Naive B cell (primary cell): ENCODE measurements at regions not wholly inside any gene's neighbourhood (a gene's known extent, or its start where the extent isn't known, plus 50 kb on each side); places are given as distances from the start of the nearest gene placed in this dataset.
"Not testable (repeated sequence)": the region's sequence is repeated elsewhere in the genome, so short reads cannot be mapped to it uniquely, and the experiment has no call there.

Source experiments
- ATAC-seq, 2 donors: fragments of 150-1000 bp; cut with Tn5 transposase; 2 replicates each; pipeline ENCODE4 v1.10.0; 2021; ENCODE audit warnings: low read depth in 2 of 2, mild to moderate bottlenecking in 2 of 2, moderate library complexity in 2 of 2
- DNase-seq: peaks from one replicate; pipeline ENCODE4 v3.0.0; 2022
- H3K27ac Mint-ChIP-seq, 6 donors: one replicate each; pipeline ENCODE4 v1.8.0; 2020 to 2022; ENCODE audit warnings: mild to moderate bottlenecking in 6 of 6, mixed read lengths in 6 of 6, moderate library complexity in 5 of 6, inconsistent platforms in 2 of 6
- H3K27me3 Mint-ChIP-seq, 3 donors: one replicate each; pipeline ENCODE4 v1.8.0; 2021 to 2022; ENCODE audit warnings: mixed read lengths in 3 of 3, mild to moderate bottlenecking in 1 of 3
- H3K36me3 Mint-ChIP-seq, 2 donors: one replicate each; pipeline ENCODE4 v1.8.0; 2020 to 2022; ENCODE audit warnings: mixed read lengths in 2 of 2, inconsistent platforms in 1 of 2, mild to moderate bottlenecking in 1 of 2
- H3K4me1 Mint-ChIP-seq, 3 donors: one replicate each; pipeline ENCODE4 v1.8.0; 2020 to 2022; ENCODE audit warnings: mixed read lengths in 3 of 3, inconsistent platforms in 1 of 3, mild to moderate bottlenecking in 1 of 3, moderate library complexity in 1 of 3
- H3K4me3 Mint-ChIP-seq, 8 donors: one replicate each; pipeline ENCODE4 v1.8.0; 2020 to 2022; ENCODE audit warnings: mild to moderate bottlenecking in 8 of 8, mixed read lengths in 8 of 8, moderate library complexity in 8 of 8, inconsistent platforms in 2 of 8
- H3K9me3 Mint-ChIP-seq, 7 donors: one replicate each; pipeline ENCODE4 v1.8.0; 2020 to 2022; ENCODE audit warnings: mixed read lengths in 7 of 7, mild to moderate bottlenecking in 5 of 7, inconsistent platforms in 2 of 7, moderate library complexity in 1 of 7

DNA sequence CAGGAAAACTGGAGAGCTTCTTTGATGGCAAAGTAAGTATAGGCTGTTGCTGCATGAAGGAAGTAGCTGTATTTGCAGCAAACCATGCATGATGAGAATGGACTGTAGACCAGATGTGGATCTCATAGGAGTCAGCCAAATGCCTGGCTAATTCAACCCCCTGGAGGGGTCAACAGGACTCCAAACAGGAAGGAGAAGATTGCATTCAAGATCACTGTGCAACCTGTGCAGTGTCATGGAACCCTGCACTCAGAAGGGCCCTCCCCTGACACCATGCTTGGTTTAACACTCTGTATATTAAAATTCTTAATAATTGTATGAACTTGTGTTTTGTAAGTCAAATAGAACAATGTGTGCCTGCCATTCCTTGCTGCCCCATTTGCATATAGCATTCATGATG is 225.1 kb upstream of the FSCB start:
- H3K9me3 Mint-ChIP-seq: peaks cover 0 to 4% (median 0%) of the 10 kb centered on the region in 7 donors
- no peaks in the 10 kb centered on the region for H3K36me3 Mint-ChIP-seq
- H3K27ac Mint-ChIP-seq: no peak overlapping the region
- peaks cover 0 to 6% (median 0%) of the 10 kb centered on the region in 3 donors for H3K27me3 Mint-ChIP-seq
- DNase-seq (no peak), ATAC-seq (no peak)
- H3K4me1 Mint-ChIP-seq: no peaks in the 10 kb centered on the region
- no peak overlapping the region for H3K4me3 Mint-ChIP-seq

DNA sequence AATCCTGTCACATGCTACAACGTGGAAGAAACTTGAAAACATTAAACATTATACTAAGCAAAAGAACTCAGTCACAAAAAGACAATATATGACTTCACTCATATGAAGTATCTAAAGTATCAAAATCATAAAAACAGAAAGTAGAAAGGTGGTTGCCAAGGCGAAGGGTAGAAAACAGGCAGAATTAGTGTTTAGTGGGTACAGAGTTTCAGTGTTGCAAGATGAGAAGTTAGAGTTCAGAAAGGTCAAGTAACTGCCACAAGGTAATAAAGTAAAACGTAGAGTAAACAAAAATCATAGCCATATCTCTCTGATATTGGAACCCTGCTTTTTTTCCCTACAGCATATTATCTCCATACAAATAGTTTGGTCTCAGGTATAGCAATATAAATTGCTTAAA is 223.8 kb upstream of the FSCB start:
- ATAC-seq: no peak
- no peak overlapping the region for H3K27ac Mint-ChIP-seq
- no peaks in the 10 kb centered on the region for H3K36me3 Mint-ChIP-seq
- no peak for DNase-seq
- no peaks in the 10 kb centered on the region for H3K4me1 Mint-ChIP-seq
- no peak overlapping the region for H3K4me3 Mint-ChIP-seq
- H3K27me3 Mint-ChIP-seq: no peaks in the 10 kb centered on the region
- peaks cover 0 to 4% (median 0%) of the 10 kb centered on the region in 7 donors for H3K9me3 Mint-ChIP-seq

DNA sequence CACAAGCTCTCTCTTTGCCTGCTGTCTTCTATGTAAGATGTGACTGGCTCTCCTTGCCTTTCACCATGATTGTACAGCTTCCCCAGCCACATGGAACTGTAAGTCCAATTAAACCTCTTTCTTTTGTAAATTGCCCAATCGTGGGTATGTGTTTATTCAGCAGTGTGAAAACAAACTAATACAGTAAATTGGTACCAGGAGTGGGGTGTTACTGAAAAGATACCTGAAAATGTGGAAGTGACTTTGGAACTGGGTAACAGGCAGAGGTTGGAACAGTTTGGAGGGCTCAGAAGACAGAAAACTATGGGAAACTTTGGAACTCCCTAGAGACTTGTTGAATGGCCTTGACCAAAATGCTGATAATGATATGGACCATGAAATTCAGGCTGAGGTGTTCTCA is 214.3 kb upstream of the FSCB start:
- H3K36me3 Mint-ChIP-seq: not testable (repeated sequence)

DNA sequence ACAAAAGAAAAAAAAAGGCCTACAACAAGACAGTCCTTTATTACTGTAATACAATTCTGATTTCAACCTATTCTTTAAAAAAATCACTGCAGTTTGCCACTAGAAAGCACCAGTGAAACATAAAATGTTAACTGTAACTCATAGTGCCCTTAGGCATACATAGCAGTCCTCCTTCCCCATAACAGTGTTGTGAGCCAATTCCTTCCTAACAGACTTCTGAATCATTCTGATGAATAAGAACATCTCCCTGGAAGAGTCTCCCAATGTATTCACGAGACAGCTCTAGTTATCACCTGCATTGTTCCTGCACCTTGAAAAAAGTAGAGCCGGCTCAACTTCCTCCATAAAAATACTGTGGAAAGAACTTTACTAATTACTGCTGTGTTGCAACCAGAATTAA is 213.6 kb upstream of the FSCB start:
- H3K27ac Mint-ChIP-seq: no peak overlapping the region
- no peaks in the 10 kb centered on the region for H3K4me1 Mint-ChIP-seq
- H3K4me3 Mint-ChIP-seq: no peak overlapping the region
- ATAC-seq (no peak), DNase-seq (no peak)
- peaks cover 5 to 8% of the 10 kb centered on the region in 2 donors for H3K36me3 Mint-ChIP-seq
- peaks cover 11 to 52% (median 18%) of the 10 kb centered on the region in 7 donors for H3K9me3 Mint-ChIP-seq
- H3K27me3 Mint-ChIP-seq: no peaks in the 10 kb centered on the region

More for the DNA sequence above, 214.3 kb upstream of the FSCB start:
- ATAC-seq, H3K27ac Mint-ChIP-seq, DNase-seq, H3K4me1 Mint-ChIP-seq, H3K4me3 Mint-ChIP-seq, H3K27me3 Mint-ChIP-seq: not testable (repeated sequence)
- H3K9me3 Mint-ChIP-seq: peaks cover 6 to 52% (median 18%) of the 10 kb centered on the region in 7 donors

DNA sequence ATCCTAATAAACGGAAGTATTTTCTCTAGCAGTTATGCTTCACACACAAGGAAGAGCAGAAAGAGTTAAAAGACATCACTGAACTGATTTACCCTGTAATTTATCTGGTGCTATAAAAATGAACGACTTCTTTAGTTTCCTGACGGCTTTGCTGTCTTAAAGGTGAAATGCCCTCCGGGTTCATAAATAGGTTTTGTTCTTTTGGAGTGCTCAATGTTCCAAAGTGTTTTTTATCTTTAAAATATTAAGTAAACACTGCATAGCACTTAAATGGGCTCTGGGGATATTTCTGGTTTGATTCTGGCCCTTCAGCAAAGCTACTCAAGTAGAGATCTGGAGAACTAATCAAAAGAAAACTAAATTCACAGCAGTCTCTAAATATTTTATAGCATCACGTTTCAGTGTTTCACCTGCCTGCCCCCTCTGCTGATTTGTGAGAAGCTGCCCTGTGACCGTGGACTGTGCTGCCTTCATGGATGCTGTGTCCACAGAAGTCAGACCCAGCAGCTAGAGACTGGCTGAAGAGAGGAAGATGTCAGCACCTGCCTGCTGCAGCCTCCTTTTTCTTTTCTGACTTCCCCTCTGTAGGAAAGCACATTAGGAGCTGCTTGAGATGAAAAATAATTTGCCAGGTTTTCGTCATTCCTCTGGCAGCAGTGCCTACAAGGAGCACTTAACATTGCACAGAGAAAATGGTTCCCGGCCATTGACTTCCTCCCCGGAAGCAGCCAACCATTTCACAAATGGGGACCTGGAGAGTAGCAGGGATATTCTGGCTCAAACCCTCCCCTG is 205.1 kb upstream of the FSCB start:
- Mint-ChIP-seq H3K4me3 (no peak overlapping the region), H3K4me1 (no peaks in the 10 kb centered on the region), H3K27me3 (no peaks in the 10 kb centered on the region), H3K36me3 (no peaks in the 10 kb centered on the region), H3K9me3 (peaks cover 0 to 5% (median 0%) of the 10 kb centered on the region in 7 donors), H3K27ac (no peak overlapping the region)
- ATAC-seq: no peak
- no peak for DNase-seq

DNA sequence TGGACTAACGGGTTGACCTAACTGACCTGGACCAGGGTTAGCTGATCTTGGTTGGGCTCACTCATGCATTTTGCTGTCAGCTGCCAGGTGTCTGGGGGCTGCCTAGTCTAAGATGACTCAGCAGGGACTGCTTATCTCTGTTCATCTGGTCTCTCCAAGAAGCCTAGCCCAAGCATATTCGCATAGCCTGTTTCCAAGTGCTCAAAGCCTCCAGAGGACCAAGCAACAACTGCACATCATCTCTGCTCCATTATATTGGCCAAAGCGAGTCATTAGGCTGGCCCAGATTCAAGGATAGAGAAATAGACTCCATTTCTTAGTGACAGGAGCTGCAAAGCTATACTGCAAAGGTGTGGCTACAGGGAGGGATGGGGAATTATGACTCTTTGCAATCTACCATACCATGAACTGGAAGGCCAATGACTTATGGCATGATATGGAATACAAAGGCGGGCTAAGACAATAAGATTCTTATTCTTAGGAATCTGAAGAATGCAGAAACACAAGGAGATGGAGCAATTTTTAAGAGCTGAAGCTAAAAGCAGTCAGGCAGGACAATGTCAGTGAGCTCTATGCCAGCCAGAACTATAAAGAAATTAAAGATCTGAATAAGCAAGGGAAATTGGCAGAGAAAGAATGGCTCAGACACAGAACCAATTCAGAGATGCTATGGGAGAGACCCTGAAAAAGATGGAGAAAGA is 194.6 kb upstream of the FSCB start:
- Mint-ChIP-seq H3K4me1 (no peaks in the 10 kb centered on the region), H3K27me3 (no peaks in the 10 kb centered on the region), H3K9me3 (peaks cover 0 to 16% (median 8%) of the 10 kb centered on the region in 7 donors), H3K36me3 (no peaks in the 10 kb centered on the region), H3K27ac (peak overlapping the region in 1 of 6 donors; percentile 68), H3K4me3 (no peak overlapping the region)
- ATAC-seq: no peak
- no peak for DNase-seq

DNA sequence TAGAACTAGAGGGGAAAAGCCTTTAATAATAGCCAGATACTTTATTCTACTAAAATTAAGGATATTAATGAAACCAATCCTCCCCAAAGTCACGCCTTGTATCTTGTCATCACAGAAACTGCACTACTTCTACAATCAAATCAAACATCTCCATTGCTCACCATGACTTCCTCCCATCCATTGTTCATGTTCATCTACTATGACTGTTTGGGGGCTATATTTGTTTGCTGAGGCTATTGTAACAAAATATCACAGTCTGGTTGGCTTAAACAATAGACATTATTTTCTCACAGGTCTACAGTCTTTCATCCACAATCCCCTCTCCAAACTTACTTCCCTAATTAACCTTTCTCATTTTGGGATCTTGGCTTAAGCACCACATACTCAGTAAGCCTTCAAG is 193.6 kb upstream of the FSCB start:
- Mint-ChIP-seq H3K9me3 (peaks cover 0 to 17% (median 13%) of the 10 kb centered on the region in 7 donors), H3K4me1 (no peaks in the 10 kb centered on the region), H3K27ac (no peak overlapping the region), H3K27me3 (no peaks in the 10 kb centered on the region), H3K4me3 (no peak overlapping the region), H3K36me3 (no peaks in the 10 kb centered on the region)
- no peak for ATAC-seq
- DNase-seq: no peak

DNA sequence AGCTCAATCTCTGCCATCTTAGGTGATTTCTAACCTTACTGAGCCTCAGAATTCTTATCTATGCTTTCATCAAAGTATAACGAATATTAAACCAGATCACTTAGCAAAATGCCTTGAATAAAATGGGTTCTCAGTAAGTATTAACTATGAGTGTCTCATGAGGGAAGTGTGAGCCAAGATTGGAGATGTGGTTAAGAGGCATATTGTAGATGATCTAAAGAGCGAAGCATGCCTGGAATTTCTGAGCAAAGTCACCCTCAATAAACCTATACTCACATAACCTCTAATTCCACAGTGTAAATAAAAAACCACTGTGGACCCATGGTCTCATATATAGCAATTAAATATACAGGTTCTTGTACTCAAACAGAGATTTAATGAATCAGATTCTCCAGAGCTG is 193.1 kb upstream of the FSCB start:
- H3K4me1 Mint-ChIP-seq: no peaks in the 10 kb centered on the region
- peaks cover 0 to 22% (median 13%) of the 10 kb centered on the region in 7 donors for H3K9me3 Mint-ChIP-seq
- no peaks in the 10 kb centered on the region for H3K27me3 Mint-ChIP-seq
- no peaks in the 10 kb centered on the region for H3K36me3 Mint-ChIP-seq
- DNase-seq (no peak), ATAC-seq (no peak)
- H3K4me3 Mint-ChIP-seq: no peak overlapping the region
- no peak overlapping the region for H3K27ac Mint-ChIP-seq

DNA sequence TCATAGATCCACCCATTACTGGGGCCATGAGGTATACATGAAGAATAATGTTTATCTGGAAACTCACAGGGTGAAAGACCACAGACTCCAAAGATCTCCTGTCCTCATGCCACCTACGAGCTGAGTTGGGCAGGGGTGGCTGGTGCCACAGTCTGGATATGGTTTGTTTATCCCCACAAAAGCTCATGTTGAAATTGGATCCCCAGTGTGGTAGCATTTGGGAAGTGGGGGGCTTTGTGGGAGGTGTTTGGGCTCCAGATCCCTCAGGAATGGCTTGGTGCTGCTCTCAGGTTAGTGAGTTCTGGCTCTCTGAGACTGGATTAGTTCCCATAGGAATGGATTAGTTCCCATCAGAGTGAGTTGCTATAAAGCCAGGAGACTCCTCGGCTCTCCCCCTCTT is 192.3 kb upstream of the FSCB start:
- Mint-ChIP-seq H3K27ac (no peak overlapping the region), H3K36me3 (no peaks in the 10 kb centered on the region), H3K27me3 (no peaks in the 10 kb centered on the region), H3K4me3 (no peak overlapping the region), H3K9me3 (peaks cover 3 to 22% (median 13%) of the 10 kb centered on the region in 7 donors), H3K4me1 (no peaks in the 10 kb centered on the region)
- ATAC-seq: no peak
- no peak for DNase-seq

DNA sequence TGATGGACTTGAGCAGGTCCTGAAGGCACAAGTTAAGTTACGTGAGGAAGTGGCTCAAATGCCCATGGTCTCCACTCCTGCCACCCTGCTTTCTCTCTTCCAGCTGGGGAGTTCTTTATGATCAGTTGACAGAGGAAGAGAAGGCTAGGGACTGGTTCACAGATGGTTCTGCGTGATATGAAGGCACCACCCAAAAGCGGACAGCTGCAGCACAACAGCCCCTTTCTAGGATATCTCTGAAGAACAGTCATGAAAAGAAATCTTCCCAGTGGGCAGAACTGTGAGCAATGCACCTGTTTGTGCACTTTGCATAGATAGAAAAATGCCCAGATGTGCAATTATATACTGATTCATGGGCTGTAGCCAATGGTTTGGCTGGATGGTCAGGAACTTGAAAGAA is 162.4 kb upstream of the FSCB start:
- H3K9me3 Mint-ChIP-seq: peaks cover 0 to 32% (median 5%) of the 10 kb centered on the region in 7 donors
- no peak overlapping the region for H3K4me3 Mint-ChIP-seq
- ATAC-seq: no peak
- no peak for DNase-seq
- no peak overlapping the region for H3K27ac Mint-ChIP-seq
- H3K27me3 Mint-ChIP-seq: no peaks in the 10 kb centered on the region
- H3K36me3 Mint-ChIP-seq: no peaks in the 10 kb centered on the region
- H3K4me1 Mint-ChIP-seq: no peaks in the 10 kb centered on the region

DNA sequence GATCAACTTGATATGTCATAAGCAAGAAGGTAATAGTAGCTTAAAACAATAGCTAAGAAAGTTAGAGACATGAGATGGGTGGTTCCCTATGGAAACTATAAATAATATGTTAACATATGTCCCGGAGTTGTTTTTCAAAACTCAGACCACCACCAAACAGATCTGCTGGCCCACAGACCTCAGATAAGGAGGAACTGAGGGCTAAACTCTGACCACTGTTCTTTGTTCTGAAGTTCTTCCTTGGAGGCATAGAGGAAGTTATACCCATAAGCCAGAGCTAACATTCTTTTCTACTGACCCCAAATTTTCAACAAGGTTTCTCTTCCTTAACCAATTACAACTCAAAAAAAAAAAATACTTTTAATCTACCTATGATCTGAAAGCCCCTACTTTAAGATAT is 156.1 kb upstream of the FSCB start:
- Mint-ChIP-seq H3K4me1 (peaks cover 0 to 8% (median 5%) of the 10 kb centered on the region in 3 donors), H3K27me3 (no peaks in the 10 kb centered on the region), H3K27ac (no peak overlapping the region), H3K9me3 (peaks cover 0 to 3% (median 0%) of the 10 kb centered on the region in 7 donors), H3K36me3 (no peaks in the 10 kb centered on the region), H3K4me3 (no peak overlapping the region)
- ATAC-seq: no peak
- no peak for DNase-seq

DNA sequence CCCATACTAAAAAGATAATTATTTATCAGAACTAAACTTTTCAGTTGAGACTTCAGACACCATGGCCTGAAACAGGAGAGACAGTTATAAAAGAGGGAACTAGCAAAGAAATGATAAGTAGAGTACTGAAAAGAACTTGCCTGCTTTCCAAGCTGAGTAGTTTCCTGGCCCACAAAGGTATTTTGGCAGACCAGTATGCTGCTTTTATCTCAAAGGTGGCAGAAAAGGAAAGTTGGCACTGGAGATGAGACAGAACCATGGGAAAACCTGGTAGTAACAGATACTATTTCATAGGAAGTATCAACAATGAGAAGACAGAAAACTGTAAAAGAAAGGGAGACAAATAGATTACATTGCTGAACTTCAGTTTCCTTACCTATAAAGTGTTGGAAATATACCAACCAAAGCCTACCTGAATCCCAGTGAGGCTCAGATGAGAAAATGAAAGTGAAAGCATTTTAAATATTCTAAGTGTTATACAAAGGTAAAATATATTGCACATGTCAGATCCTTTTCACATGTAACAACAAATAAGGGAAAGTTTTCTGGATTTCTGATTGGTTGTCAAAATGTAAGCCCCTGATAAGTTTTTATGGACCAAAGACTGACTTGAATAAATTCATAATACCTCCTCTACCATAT is 155.3 kb upstream of the FSCB start:
- Mint-ChIP-seq H3K27ac (no peak overlapping the region), H3K4me3 (no peak overlapping the region), H3K27me3 (no peaks in the 10 kb centered on the region), H3K9me3 (peaks cover 0 to 3% (median 0%) of the 10 kb centered on the region in 7 donors), H3K4me1 (peaks cover 0 to 8% (median 5%) of the 10 kb centered on the region in 3 donors), H3K36me3 (no peaks in the 10 kb centered on the region)
- ATAC-seq: no peak
- DNase-seq: no peak

DNA sequence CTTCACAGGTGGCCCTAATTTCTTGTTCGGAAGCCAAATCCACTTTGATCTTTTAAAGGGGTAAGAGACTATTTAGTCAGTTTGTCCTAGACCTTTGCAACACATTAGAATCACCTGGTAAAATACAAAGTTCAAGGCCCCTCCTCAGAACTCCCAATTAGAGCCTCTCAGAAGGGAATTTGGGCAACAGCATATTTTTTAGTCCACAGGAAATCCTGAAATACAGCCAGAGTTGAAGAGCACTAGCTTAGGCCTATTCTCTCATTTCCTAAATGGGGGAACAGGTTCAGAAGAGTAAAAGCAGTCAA is 151.3 kb upstream of the FSCB start:
- H3K4me3 Mint-ChIP-seq: no peak overlapping the region
- no peaks in the 10 kb centered on the region for H3K27me3 Mint-ChIP-seq
- H3K36me3 Mint-ChIP-seq: no peaks in the 10 kb centered on the region
- peaks cover 0 to 8% (median 5%) of the 10 kb centered on the region in 3 donors for H3K4me1 Mint-ChIP-seq
- no peaks in the 10 kb centered on the region for H3K9me3 Mint-ChIP-seq
- H3K27ac Mint-ChIP-seq: no peak overlapping the region
- DNase-seq (no peak), ATAC-seq (no peak)
